ENCODE measurements at regions not wholly inside any gene's neighbourhood (a gene's known extent, or its start where the extent isn't known, plus 50 kb on each side); places are given as distances from the start of the nearest gene placed in this dataset.

GRCh38 chr5:96595300-96596090, 66.7 kb upstream of the CAST start:
- TF ChIP-seq EHF (CRISPR knock-in tag; IDR thresholded peaks at IDR 0.05) (no peak), USF2 (IDR thresholded peaks at IDR 0.05) (no peak), RFX5 (IDR thresholded peaks at IDR 0.05) (no peak), REST (IDR thresholded peaks at IDR 0.05) (no peak), MAZ (IDR thresholded peaks at IDR 0.05; ENCODE audit: borderline replicate concordance, low read depth, low read length) (no peak), JUN (IDR thresholded peaks at IDR 0.05) (no peak)
- TF ChIP-seq, protein P1, sequence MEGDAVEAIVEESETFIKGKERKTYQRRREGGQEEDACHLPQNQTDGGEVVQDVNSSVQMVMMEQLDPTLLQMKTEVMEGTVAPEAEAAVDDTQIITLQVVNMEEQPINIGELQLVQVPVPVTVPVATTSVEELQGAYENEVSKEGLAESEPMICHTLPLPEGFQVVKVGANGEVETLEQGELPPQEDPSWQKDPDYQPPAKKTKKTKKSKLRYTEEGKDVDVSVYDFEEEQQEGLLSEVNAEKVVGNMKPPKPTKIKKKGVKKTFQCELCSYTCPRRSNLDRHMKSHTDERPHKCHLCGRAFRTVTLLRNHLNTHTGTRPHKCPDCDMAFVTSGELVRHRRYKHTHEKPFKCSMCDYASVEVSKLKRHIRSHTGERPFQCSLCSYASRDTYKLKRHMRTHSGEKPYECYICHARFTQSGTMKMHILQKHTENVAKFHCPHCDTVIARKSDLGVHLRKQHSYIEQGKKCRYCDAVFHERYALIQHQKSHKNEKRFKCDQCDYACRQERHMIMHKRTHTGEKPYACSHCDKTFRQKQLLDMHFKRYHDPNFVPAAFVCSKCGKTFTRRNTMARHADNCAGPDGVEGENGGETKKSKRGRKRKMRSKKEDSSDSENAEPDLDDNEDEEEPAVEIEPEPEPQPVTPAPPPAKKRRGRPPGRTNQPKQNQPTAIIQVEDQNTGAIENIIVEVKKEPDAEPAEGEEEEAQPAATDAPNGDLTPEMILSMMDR (IDR thresholded peaks at IDR 0.05): no peak
